Liver (tissue), 7 donors: ENCODE measurements at regions not wholly inside any gene's neighbourhood (a gene's known extent, or its start where the extent isn't known, plus 50 kb on each side); places are given as distances from the start of the nearest gene placed in this dataset.

ENCODE experiments used
- DNase-seq: peaks from one replicate; pipeline ENCODE4 v3.0.0-alpha.2; 2017; ENCODE audit warnings: low spot score
- H3K27ac ChIP-seq, 2 donors: one replicate each; pipeline ENCODE4 v1.7.0; 2013; ENCODE audit warnings: inconsistent platforms in 2 of 2, low read length in 2 of 2, control low read depth in 1 of 2, low read depth in 1 of 2, mild to moderate bottlenecking in 1 of 2
- H3K27me3 ChIP-seq, 4 donors: one replicate each; pipeline versions ENCODE4 v1.6.1 to v1.7.0; 2013; ENCODE audit warnings: low read length in 3 of 4, inconsistent platforms in 1 of 4, mild to moderate bottlenecking in 1 of 4, moderate library complexity in 1 of 4; ENCODE audit not compliant: control insufficient read depth in 4 of 4, insufficient read depth in 4 of 4
- H3K36me3 ChIP-seq, 4 donors: one replicate each; pipeline versions ENCODE4 v1.6.1 to v1.7.0; 2013; ENCODE audit warnings: low read length in 3 of 4, mild to moderate bottlenecking in 3 of 4, low read depth in 1 of 4, moderate library complexity in 1 of 4; ENCODE audit not compliant: control insufficient read depth in 4 of 4, insufficient read depth in 3 of 4
- H3K4me1 ChIP-seq, 4 donors: one replicate each; pipeline versions ENCODE4 v1.6.1 to v1.7.0; 2013; ENCODE audit warnings: low read length in 3 of 4, mild to moderate bottlenecking in 3 of 4, moderate library complexity in 1 of 4; ENCODE audit not compliant: control insufficient read depth in 4 of 4, insufficient read depth in 4 of 4
- H3K4me3 ChIP-seq, 3 donors: one replicate each; pipeline versions ENCODE4 v1.6.1 to v1.7.0; 2013; ENCODE audit warnings: low read length in 3 of 3, control low read depth in 1 of 3, low read depth in 1 of 3, mild to moderate bottlenecking in 1 of 3
- H3K9ac ChIP-seq, 2 donors: one replicate each; pipeline ENCODE4 v1.7.0; 2013; ENCODE audit warnings: low read length in 2 of 2, mild to moderate bottlenecking in 2 of 2, moderate library complexity in 2 of 2, control low read depth in 1 of 2, low read depth in 1 of 2
- H3K9me3 ChIP-seq, 4 donors: one replicate each; pipeline versions ENCODE4 v1.6.1 to v1.7.0; 2013; ENCODE audit warnings: low read length in 3 of 4; ENCODE audit not compliant: control insufficient read depth in 4 of 4
- EGR1 ChIP-seq, 2 donors: IDR thresholded peaks; 2 replicates each; pipeline ENCODE4 v1.6.1; 2016 to 2018; ENCODE audit warnings: antibody characterized with exemption in 2 of 2, low read depth in 2 of 2
- FOXA1 ChIP-seq: IDR thresholded peaks from 2 replicates; pipeline ENCODE4 v1.6.1; 2016; ENCODE audit warnings: antibody characterized with exemption
- FOXA2 ChIP-seq: IDR thresholded peaks from 2 replicates; pipeline ENCODE4 v1.6.1; 2016; ENCODE audit warnings: antibody characterized with exemption
- GABPA ChIP-seq, 2 donors: IDR thresholded peaks in 1 of 2; conservative IDR thresholded peaks in 1 of 2; 2 replicates each; pipeline ENCODE4 v1.6.1; 2016; ENCODE audit warnings: antibody characterized with exemption in 2 of 2, mild to moderate bottlenecking in 1 of 2, moderate library complexity in 1 of 2
- HNF4A ChIP-seq, 2 donors: conservative IDR thresholded peaks; 2 replicates each; pipeline ENCODE4 v1.6.1; 2016; ENCODE audit warnings: antibody characterized with exemption in 2 of 2, mild to moderate bottlenecking in 2 of 2
- HNF4G ChIP-seq: IDR thresholded peaks from 2 replicates; pipeline ENCODE4 v1.6.1; 2016; ENCODE audit warnings: antibody characterized with exemption
- JUND ChIP-seq, 2 donors: IDR thresholded peaks; 2 replicates each; pipeline ENCODE4 v1.6.1; 2016; ENCODE audit warnings: antibody characterized with exemption in 2 of 2
- NR2F2 ChIP-seq: IDR thresholded peaks from 2 replicates; pipeline ENCODE4 v1.6.1; 2016; ENCODE audit warnings: antibody characterized with exemption
- RAD21 ChIP-seq, 2 donors: IDR thresholded peaks; 2 replicates each; pipeline ENCODE4 v1.6.1; 2016; ENCODE audit warnings: antibody characterized with exemption in 2 of 2, mild to moderate bottlenecking in 2 of 2
- RXRA ChIP-seq, 2 donors: IDR thresholded peaks; 2 replicates each; pipeline ENCODE4 v1.6.1; 2017 to 2018; ENCODE audit warnings: antibody characterized with exemption in 2 of 2, mild to moderate bottlenecking in 1 of 2
- SP1 ChIP-seq: IDR thresholded peaks from 2 replicates; pipeline ENCODE4 v1.6.1; 2018; ENCODE audit warnings: antibody characterized with exemption, mild to moderate bottlenecking
- TAF1 ChIP-seq: conservative IDR thresholded peaks from 2 replicates; pipeline ENCODE4 v1.6.1; 2016; ENCODE audit warnings: antibody characterized with exemption, mild to moderate bottlenecking
- YY1 ChIP-seq: IDR thresholded peaks from 2 replicates; pipeline ENCODE4 v1.6.1; 2016; ENCODE audit warnings: antibody characterized with exemption, mild to moderate bottlenecking
- WGBS: extraction: QIAGEN DNeasy Blood & Tissue Kit; methylation state at CpG from one replicate; pipeline ENCODE4 v1.1.7; 2013; 5-methylcytosine and 5-hydroxymethylcytosine counted together
- TF ChIP-seq, protein P1 (sequence below): IDR thresholded peaks from 2 replicates; pipeline ENCODE4 v1.6.1; 2016; ENCODE audit warnings: antibody characterized with exemption, mild to moderate bottlenecking
- TF ChIP-seq, protein P2 (sequence below): IDR thresholded peaks from 2 replicates; pipeline ENCODE4 v1.6.1; 2016; ENCODE audit warnings: antibody characterized with exemption
- TF ChIP-seq, protein P3 (sequence below): IDR thresholded peaks from 2 replicates; pipeline ENCODE4 v1.6.1; 2016; ENCODE audit warnings: antibody characterized with exemption
- TF ChIP-seq, protein P4 (sequence below): IDR thresholded peaks from 2 replicates; pipeline ENCODE4 v1.6.1; 2016; ENCODE audit warnings: antibody characterized with exemption
- donor health status: healthy.
- donor health status: healthy.
- donor health status: healthy.
- donor health status: healthy.

DNA sequence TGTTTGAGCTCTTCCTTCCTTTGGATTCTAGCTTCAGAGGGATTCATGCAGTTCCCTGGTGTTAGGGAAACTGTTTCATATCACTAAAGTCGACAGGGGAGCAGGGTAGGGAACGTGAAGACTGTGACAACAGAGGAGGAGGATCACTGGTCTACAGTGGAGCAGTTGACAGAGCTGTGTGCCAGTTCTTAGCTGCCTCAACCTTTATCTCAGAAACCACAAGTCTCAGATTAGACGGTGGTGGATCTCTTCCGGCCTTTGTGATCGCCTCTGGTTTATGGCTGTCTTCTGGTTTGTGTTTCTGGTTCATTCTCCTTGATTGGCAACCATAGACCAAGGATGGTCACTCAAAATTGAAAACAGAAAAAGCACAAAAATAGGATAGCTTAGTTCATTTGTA is 538.9 kb upstream of the API5 start:
- 37% methylated on average over 5 of the region's 5 CpGs for WGBS
- H3K4me1 ChIP-seq = no peaks in the 10 kb centered on the region
- H3K9me3 ChIP-seq = no peaks in the 10 kb centered on the region
- no peak for DNase-seq
- no peak overlapping the region for H3K9ac ChIP-seq
- H3K27me3 ChIP-seq = peaks cover 0 to 8% (median 1%) of the 10 kb centered on the region in 4 donors
- H3K4me3 ChIP-seq = no peak overlapping the region
- H3K36me3 ChIP-seq = no peaks in the 10 kb centered on the region
- TF ChIP-seq, protein P1, sequence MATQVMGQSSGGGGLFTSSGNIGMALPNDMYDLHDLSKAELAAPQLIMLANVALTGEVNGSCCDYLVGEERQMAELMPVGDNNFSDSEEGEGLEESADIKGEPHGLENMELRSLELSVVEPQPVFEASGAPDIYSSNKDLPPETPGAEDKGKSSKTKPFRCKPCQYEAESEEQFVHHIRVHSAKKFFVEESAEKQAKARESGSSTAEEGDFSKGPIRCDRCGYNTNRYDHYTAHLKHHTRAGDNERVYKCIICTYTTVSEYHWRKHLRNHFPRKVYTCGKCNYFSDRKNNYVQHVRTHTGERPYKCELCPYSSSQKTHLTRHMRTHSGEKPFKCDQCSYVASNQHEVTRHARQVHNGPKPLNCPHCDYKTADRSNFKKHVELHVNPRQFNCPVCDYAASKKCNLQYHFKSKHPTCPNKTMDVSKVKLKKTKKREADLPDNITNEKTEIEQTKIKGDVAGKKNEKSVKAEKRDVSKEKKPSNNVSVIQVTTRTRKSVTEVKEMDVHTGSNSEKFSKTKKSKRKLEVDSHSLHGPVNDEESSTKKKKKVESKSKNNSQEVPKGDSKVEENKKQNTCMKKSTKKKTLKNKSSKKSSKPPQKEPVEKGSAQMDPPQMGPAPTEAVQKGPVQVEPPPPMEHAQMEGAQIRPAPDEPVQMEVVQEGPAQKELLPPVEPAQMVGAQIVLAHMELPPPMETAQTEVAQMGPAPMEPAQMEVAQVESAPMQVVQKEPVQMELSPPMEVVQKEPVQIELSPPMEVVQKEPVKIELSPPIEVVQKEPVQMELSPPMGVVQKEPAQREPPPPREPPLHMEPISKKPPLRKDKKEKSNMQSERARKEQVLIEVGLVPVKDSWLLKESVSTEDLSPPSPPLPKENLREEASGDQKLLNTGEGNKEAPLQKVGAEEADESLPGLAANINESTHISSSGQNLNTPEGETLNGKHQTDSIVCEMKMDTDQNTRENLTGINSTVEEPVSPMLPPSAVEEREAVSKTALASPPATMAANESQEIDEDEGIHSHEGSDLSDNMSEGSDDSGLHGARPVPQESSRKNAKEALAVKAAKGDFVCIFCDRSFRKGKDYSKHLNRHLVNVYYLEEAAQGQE = no peak
- TF ChIP-seq HNF4A (conservative IDR thresholded peaks at IDR 0.05) (no peak), YY1 (no peak), FOXA1 (no peak), GABPA (IDR thresholded peaks at IDR 0.05 in 1 of 2, conservative IDR thresholded peaks at IDR 0.05 in 1 of 2) (no peak), SP1 (no peak), EGR1 (IDR thresholded peaks at IDR 0.05; ENCODE audit: low read depth in 2 of 2) (no peak), FOXA2 (no peak), TAF1 (no peak), JUND (IDR thresholded peaks at IDR 0.05) (no peak), HNF4G (no peak), RXRA (IDR thresholded peaks at IDR 0.05) (no peak), NR2F2 (no peak), RAD21 (IDR thresholded peaks at IDR 0.05) (no peak)
- TF ChIP-seq, protein P2, sequence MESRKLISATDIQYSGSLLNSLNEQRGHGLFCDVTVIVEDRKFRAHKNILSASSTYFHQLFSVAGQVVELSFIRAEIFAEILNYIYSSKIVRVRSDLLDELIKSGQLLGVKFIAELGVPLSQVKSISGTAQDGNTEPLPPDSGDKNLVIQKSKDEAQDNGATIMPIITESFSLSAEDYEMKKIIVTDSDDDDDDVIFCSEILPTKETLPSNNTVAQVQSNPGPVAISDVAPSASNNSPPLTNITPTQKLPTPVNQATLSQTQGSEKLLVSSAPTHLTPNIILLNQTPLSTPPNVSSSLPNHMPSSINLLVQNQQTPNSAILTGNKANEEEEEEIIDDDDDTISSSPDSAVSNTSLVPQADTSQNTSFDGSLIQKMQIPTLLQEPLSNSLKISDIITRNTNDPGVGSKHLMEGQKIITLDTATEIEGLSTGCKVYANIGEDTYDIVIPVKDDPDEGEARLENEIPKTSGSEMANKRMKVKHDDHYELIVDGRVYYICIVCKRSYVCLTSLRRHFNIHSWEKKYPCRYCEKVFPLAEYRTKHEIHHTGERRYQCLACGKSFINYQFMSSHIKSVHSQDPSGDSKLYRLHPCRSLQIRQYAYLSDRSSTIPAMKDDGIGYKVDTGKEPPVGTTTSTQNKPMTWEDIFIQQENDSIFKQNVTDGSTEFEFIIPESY = no peak
- TF ChIP-seq, protein P3, sequence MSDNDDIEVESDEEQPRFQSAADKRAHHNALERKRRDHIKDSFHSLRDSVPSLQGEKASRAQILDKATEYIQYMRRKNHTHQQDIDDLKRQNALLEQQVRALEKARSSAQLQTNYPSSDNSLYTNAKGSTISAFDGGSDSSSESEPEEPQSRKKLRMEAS = no peak
- no peak overlapping the region for H3K27ac ChIP-seq

DNA sequence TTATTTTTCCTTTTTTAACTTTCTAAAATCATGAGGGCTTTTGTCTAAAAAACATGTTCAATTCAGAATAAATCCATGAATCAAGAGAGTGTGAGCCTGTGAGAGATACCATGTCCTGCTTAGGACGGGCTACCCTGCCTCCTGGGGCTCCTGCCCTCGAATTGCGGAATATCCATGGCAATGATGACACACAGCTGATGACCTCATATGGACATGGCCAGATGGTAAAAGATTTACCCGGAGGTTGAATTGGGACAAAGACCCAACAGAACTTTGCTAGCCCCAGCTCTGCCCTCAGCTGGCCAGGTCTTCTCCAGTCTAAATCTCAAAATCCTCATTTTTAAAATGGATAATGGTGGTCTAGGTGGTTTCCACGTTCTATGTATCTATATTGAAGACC is 538.1 kb upstream of the API5 start:
- H3K36me3 ChIP-seq = no peaks in the 10 kb centered on the region
- H3K27ac ChIP-seq = no peak overlapping the region
- peaks cover 0 to 8% (median 1%) of the 10 kb centered on the region in 4 donors for H3K27me3 ChIP-seq
- TF ChIP-seq, protein P4, sequence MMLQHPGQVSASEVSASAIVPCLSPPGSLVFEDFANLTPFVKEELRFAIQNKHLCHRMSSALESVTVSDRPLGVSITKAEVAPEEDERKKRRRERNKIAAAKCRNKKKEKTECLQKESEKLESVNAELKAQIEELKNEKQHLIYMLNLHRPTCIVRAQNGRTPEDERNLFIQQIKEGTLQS = no peak
- no peak for TF ChIP-seq TAF1
- no peak for TF ChIP-seq HNF4G
- TF ChIP-seq FOXA2 = no peak
- TF ChIP-seq HNF4A (conservative IDR thresholded peaks at IDR 0.05) = no peak
- TF ChIP-seq YY1 = no peak
- no peak for TF ChIP-seq FOXA1
- TF ChIP-seq, protein P2 = no peak
- TF ChIP-seq EGR1 (IDR thresholded peaks at IDR 0.05; ENCODE audit: low read depth in 2 of 2) = no peak
- TF ChIP-seq, protein P1 = no peak
- no peak overlapping the region for H3K9ac ChIP-seq
- DNase-seq = no peak
- 63% methylated on average over 5 of the region's 5 CpGs for WGBS
- no peaks in the 10 kb centered on the region for H3K4me1 ChIP-seq
- no peaks in the 10 kb centered on the region for H3K9me3 ChIP-seq
- H3K4me3 ChIP-seq = no peak overlapping the region
